Neutrophil (primary cell): ENCODE measurements at regions not wholly inside any gene's neighbourhood (a gene's known extent, or its start where the extent isn't known, plus 50 kb on each side); places are given as distances from the start of the nearest gene placed in this dataset.
"Not testable (repeated sequence)": the region's sequence is repeated elsewhere in the genome, so short reads cannot be mapped to it uniquely, and the experiment has no call there.

ENCODE experiments used
- H3K27ac ChIP-seq: fragments of 200-600 bp; sonication (generic); 2 replicates; pipeline ENCODE4 v1.5.1; 2016; ENCODE audit warnings: mild to moderate bottlenecking, moderate library complexity
- H3K27me3 ChIP-seq: fragments of 200-600 bp; sonication (generic); 2 replicates; pipeline ENCODE4 v1.6.0; 2016; ENCODE audit warnings: mild to moderate bottlenecking
- H3K36me3 ChIP-seq: fragments of 200-600 bp; sonication (generic); 2 replicates; pipeline ENCODE4 v1.5.1; 2017
- H3K4me1 ChIP-seq, 2 experiments: fragments of 200-600 bp in 1 of 2; sonication (generic) in 1 of 2; 1 replicate in 1 of 2; 2 replicates in 1 of 2; pipeline versions ENCODE4 v1.5.1 to v1.6.1; 2013 to 2016; ENCODE audit warnings: low read depth in 1 of 2, low read length in 1 of 2, mild to moderate bottlenecking in 1 of 2, moderate library complexity in 1 of 2; ENCODE audit not compliant: control insufficient read depth in 1 of 2, insufficient read depth in 1 of 2
- H3K4me3 ChIP-seq, 2 experiments: fragments of 200-600 bp in 1 of 2; sonication (generic) in 1 of 2; 1 replicate in 1 of 2; 2 replicates in 1 of 2; pipeline ENCODE4 v1.5.1; 2013 to 2016; ENCODE audit warnings: low read depth in 1 of 2, low read length in 1 of 2, mild to moderate bottlenecking in 1 of 2, moderate library complexity in 1 of 2
- H3K9me3 ChIP-seq: fragments of 200-600 bp; sonication (generic); 2 replicates; pipeline ENCODE4 v1.5.1; 2016
- CTCF ChIP-seq: fragments of 200-600 bp; sonication (generic); IDR thresholded peaks from 2 replicates; pipeline ENCODE4 v1.5.1; 2016; ENCODE audit warnings: antibody characterized with exemption

- Histone ChIP-seq H3K27ac (no peak overlapping the region), H3K36me3 (no peaks in the 10 kb centered on the region), H3K4me1 (peaks cover 8 to 10% of the 10 kb centered on the region in 2 experiments), H3K27me3 (no peaks in the 10 kb centered on the region), H3K9me3 (no peaks in the 10 kb centered on the region), H3K4me3 (no peak overlapping the region)
- TF ChIP-seq CTCF, result no peak
Measured at GRCh38 chr7:17046259-17046658, 164.5 kb upstream of the AGR3 start.

DNA sequence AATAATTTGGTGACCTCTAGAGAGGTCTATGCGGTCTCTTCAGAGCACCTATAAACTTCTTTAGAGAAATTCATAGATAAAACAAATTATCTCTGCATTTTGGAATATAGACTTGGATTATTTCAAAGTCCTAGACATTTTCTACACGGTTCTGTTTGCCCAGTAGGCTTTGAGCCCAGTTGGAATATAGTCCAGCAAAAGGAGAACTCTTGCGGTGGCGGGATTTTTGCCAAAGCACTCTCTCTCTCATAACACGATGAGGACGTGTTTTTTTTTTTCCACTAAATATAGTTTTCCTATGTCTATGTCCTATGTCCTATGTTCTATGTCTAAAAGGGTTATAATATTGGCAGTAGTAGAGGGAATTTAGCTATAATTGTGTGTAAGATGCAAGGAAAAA is 164.9 kb upstream of the AGR3 start:
- H3K4me3 ChIP-seq, result no peak overlapping the region
- no peaks in the 10 kb centered on the region for H3K27me3 ChIP-seq
- H3K36me3 ChIP-seq, result no peaks in the 10 kb centered on the region
- H3K27ac ChIP-seq, result no peak overlapping the region
- H3K4me1 ChIP-seq, result peaks cover 3 to 6% of the 10 kb centered on the region in 2 experiments
- no peak for TF ChIP-seq CTCF
- no peaks in the 10 kb centered on the region for H3K9me3 ChIP-seq

DNA sequence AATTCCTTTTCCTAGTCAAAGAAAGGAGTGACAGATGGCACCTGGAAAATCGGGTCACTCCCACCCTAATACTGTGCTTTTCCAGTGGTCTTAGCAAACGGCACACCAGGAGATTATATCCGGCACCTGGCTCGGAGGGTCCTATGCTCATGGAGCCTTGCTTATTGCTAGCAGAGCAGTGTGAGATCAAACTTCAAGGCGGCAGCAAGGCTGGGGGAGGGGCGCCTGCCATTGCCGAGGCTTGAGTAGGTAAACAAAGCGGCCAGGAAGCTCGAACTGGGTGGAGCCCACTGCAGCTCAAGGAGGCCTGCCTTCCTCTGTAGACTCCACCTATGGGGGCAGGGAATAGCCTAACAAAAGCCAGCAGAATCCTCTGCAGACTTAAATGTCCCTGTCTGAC is 171.4 kb upstream of the AGR3 start:
- H3K4me3 ChIP-seq, H3K27me3 ChIP-seq, H3K27ac ChIP-seq, H3K36me3 ChIP-seq, H3K9me3 ChIP-seq, H3K4me1 ChIP-seq: not testable (repeated sequence)

DNA sequence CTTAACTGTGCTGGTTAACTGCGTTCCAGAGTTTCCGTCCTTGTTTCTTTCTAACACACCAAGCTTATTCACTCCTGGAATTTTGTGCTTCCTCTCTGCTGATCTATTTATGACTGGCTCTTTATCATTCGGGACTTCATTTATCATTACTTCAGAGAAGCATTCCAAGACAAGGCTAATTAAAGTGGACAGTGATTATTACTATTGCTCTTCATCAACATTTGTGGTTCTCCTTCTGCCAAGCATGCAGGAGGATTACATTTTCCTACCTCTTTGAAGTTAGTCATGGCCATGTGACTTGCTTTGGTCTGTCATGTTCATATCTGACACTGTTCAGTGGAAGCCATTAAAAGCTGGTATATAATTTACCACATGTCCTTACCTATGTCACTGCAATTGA is 172.4 kb upstream of the AGR3 start:
- no peak overlapping the region for H3K4me3 ChIP-seq
- no peaks in the 10 kb centered on the region for H3K4me1 ChIP-seq
- no peak for TF ChIP-seq CTCF
- H3K36me3 ChIP-seq, result no peaks in the 10 kb centered on the region
- no peaks in the 10 kb centered on the region for H3K27me3 ChIP-seq
- no peak overlapping the region for H3K27ac ChIP-seq
- no peaks in the 10 kb centered on the region for H3K9me3 ChIP-seq

- Histone ChIP-seq H3K27me3 (no peaks in the 10 kb centered on the region), H3K27ac (no peak overlapping the region), H3K4me1 (no peaks in the 10 kb centered on the region), H3K36me3 (no peaks in the 10 kb centered on the region), H3K4me3 (no peak overlapping the region), H3K9me3 (no peaks in the 10 kb centered on the region)
- TF ChIP-seq CTCF, result no peak
Measured at GRCh38 chr7:17054836-17055235, 173.1 kb upstream of the AGR3 start.

DNA sequence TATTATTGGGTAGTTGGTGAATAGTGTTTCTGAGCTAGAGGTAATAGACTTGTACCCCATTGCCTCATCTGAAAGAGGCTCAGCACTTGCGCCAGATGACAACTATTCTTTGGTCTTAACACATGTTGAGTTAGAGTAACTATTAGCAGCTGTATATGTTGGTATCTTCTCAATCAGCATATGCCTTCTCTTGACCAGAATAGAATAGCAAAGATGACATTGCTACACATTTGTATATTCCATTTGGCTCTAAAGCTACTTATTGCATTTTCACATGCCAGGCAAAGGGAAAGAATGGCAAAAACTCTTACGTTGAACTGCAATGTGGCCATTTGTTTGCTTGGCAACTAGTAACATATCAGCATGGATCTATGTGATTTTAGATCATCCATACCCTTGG is 173.8 kb upstream of the AGR3 start:
- H3K27me3 ChIP-seq, result no peaks in the 10 kb centered on the region
- H3K9me3 ChIP-seq, result no peaks in the 10 kb centered on the region
- no peaks in the 10 kb centered on the region for H3K36me3 ChIP-seq
- no peaks in the 10 kb centered on the region for H3K4me1 ChIP-seq
- H3K4me3 ChIP-seq, result no peak overlapping the region
- no peak overlapping the region for H3K27ac ChIP-seq
- TF ChIP-seq CTCF, result no peak
